ENCODE measurements at regions not wholly inside any gene's neighbourhood (a gene's known extent, or its start where the extent isn't known, plus 50 kb on each side); places are given as distances from the start of the nearest gene placed in this dataset.

- TF ChIP-seq RCOR1 (conservative IDR thresholded peaks at IDR 0.05; ENCODE audit: low read depth, low read length), result no peak
- no peak for TF ChIP-seq PKNOX1 (IDR thresholded peaks at IDR 0.05)
Measured at GRCh38 chr5:117615226-117615625, 1040.6 kb upstream of the SEMA6A start (continued).

GRCh38 chr5:117614408-117614807 lies 1039.8 kb upstream of the SEMA6A start:
- DNase-seq (ENCODE audit: low read depth, low spot score) (no peak), FAIRE-seq (no peak), ATAC-seq (no peak)
- intact Hi-C loops (cut with micrococcal nuclease; ENCODE audit: unreplicated experiment), result no loop called here
- no peak overlapping the region for H3K27ac ChIP-seq (ENCODE audit: control insufficient read depth, insufficient read depth)
- H3K27me3 ChIP-seq (replicated peaks in 1 of 2; ENCODE audit: control insufficient read depth in 2 of 2, insufficient read depth in 2 of 2, low read length in 1 of 2), result no peaks in the 10 kb centered on the region
- no peak overlapping the region for H3K4me2 ChIP-seq (ENCODE audit: control insufficient read depth, insufficient read depth)
- POLR2A ChIA-PET, result no interaction called here
- RAD21 ChIA-PET (ENCODE audit: unreplicated experiment), result no interaction called here
- TF ChIP-seq ATF2 (IDR thresholded peaks at IDR 0.05; ENCODE audit: low read length) (no peak), ZNF687 (IDR thresholded peaks at IDR 0.05) (no peak), RCOR1 (conservative IDR thresholded peaks at IDR 0.05; ENCODE audit: low read depth, low read length) (no peak), NR2C1 (IDR thresholded peaks at IDR 0.05) (no peak), PAX8 (IDR thresholded peaks at IDR 0.05) (no peak), CHD1 (IDR thresholded peaks at IDR 0.05; ENCODE audit: low read depth, low read length) (no peak), IRF5 (IDR thresholded peaks at IDR 0.05; ENCODE audit: borderline replicate concordance) (no peak), SREBF2 (IDR thresholded peaks at IDR 0.05; ENCODE audit: low read length) (no peak), CHD4 (IDR thresholded peaks at IDR 0.05) (no peak), STAT1 (conservative IDR thresholded peaks at IDR 0.05) (no peak), NBN (IDR thresholded peaks at IDR 0.05) (no peak), ATF3 (IDR thresholded peaks at IDR 0.05; ENCODE audit: borderline replicate concordance, extremely low read depth, low read depth, low read length) (no peak)
- no peaks in the 10 kb centered on the region for H3K79me2 ChIP-seq (ENCODE audit: control insufficient read depth, insufficient read depth, low read length)
- 0% methylated on average over 2 of the region's 2 CpGs for WGBS (ENCODE audit: insufficient coverage, insufficient replicate concordance, low lambda C conversion rate, missing lambda C conversion rate)
- no peaks in the 10 kb centered on the region for H3K36me3 ChIP-seq (ENCODE audit: control insufficient read depth in 2 of 2, insufficient read depth in 2 of 2, low read length in 1 of 2)
- H2AFZ ChIP-seq (ENCODE audit: control insufficient read depth, low read depth, low read length), result no peak overlapping the region
- no peak overlapping the region for H3K9ac ChIP-seq (ENCODE audit: control insufficient read depth, insufficient read depth, low read length)
- SMC1A ChIA-PET (ENCODE audit: uncharacterized antibody, unreplicated experiment), result no interaction called here
- no TSS peak for BruUV-seq (replicated peaks)
- no peaks in the 10 kb centered on the region for H3K4me1 ChIP-seq (ENCODE audit: control insufficient read depth, insufficient read depth, low read length)
- no peaks in the 10 kb centered on the region for H3K9me3 ChIP-seq (replicated peaks; ENCODE audit: control insufficient read depth, insufficient read depth, low read length)
- CTCF ChIA-PET, result interaction anchor here (1.3 kb wide), 1 partner anchor 159 kb away, joined by 3 read pairs; no protein-coding TSS in a partner anchor
- H3K4me3 ChIP-seq, result no peak overlapping the region
- in situ Hi-C loops (cut with MboI), result no loop called here
- no peaks in the 10 kb centered on the region for H4K20me1 ChIP-seq (ENCODE audit: control insufficient read depth, insufficient read depth)

Data from GM12878 (cell line).